ENCODE measurements at regions not wholly inside any gene's neighbourhood (a gene's known extent, or its start where the extent isn't known, plus 50 kb on each side); places are given as distances from the start of the nearest gene placed in this dataset.

DNA sequence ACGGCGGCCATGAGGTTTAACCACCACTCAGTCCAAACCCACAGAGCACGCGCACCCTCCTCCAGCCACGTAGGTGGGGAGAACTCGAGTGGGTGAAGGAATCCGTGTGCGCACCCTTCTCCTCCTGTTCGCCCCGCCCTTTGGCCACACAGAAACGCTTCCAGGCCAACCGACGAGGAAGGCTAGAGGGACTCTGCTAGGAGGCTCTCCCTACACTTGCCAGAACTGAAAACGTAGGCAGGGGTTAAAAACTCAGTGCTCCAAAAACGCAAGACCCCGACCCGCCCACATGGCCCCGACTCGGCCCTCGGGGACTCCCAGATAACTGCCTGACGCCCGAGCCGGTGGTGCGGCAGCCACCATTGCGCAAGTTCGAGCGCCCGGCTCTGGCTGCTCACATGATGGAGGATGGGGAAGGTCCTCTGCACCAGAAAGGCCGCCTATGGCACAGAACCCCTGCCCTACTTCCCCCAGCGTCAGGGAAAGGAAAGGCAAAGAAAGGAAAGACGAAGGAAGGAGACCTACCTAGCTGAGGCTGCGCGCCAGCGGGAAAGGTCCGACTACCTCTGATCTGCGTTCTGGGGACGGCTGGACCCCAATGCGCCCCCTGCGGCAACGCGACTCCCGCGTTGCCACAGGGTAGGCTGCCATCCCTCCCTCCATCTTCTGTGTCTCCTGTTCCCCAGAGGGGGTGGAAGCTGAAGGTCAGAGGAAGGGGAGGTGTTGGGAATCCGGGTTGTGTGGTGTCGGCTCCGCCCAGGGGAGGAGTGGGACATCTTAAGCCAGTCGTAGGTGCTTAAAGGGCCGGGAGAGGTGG is 201.9 kb upstream of the AGTR2 start (continued):
- TF ChIP-seq CREB1 (CRISPR knock-in tag; IDR thresholded peaks at IDR 0.05) (no peak), SP1 (CRISPR knock-in tag; conservative IDR thresholded peaks at IDR 0.05) (peak; percentile 21; the same call in 1 of the 2 replicates), ZNF219 (CRISPR knock-in tag; IDR thresholded peaks at IDR 0.05; ENCODE audit: borderline replicate concordance) (no peak), NR3C1 (CRISPR knock-in tag; conservative IDR thresholded peaks at IDR 0.05; ENCODE audit: low read depth) (no peak), NFATC4 (CRISPR knock-in tag; IDR thresholded peaks at IDR 0.05) (no peak), ZNF138 (CRISPR knock-in tag; conservative IDR thresholded peaks at IDR 0.05) (no peak), CREM (CRISPR knock-in tag; IDR thresholded peaks at IDR 0.05) (no peak), JUN (CRISPR knock-in tag; IDR thresholded peaks at IDR 0.05) (peak; percentile 15; the same call in 1 of the 2 replicates), IRF2 (CRISPR knock-in tag; IDR thresholded peaks at IDR 0.05; ENCODE audit: borderline replicate concordance, low read depth) (no peak), EMX1 (CRISPR knock-in tag; IDR thresholded peaks at IDR 0.05) (no peak), MXD4 (CRISPR knock-in tag; IDR thresholded peaks at IDR 0.05; ENCODE audit: borderline replicate concordance) (no peak), GTF2I (CRISPR knock-in tag; conservative IDR thresholded peaks at IDR 0.05) (no peak), FOXJ3 (CRISPR knock-in tag; IDR thresholded peaks at IDR 0.05; ENCODE audit: borderline replicate concordance) (no peak), SOX15 (CRISPR knock-in tag; IDR thresholded peaks at IDR 0.05) (no peak), RORB (CRISPR knock-in tag; IDR thresholded peaks at IDR 0.05) (no peak), MYBL2 (CRISPR knock-in tag; IDR thresholded peaks at IDR 0.05) (no peak), TEAD1 (CRISPR knock-in tag; IDR thresholded peaks at IDR 0.05) (no peak; the same call in 1 of the 2 replicates)
- TF ChIP-seq, protein P1, sequence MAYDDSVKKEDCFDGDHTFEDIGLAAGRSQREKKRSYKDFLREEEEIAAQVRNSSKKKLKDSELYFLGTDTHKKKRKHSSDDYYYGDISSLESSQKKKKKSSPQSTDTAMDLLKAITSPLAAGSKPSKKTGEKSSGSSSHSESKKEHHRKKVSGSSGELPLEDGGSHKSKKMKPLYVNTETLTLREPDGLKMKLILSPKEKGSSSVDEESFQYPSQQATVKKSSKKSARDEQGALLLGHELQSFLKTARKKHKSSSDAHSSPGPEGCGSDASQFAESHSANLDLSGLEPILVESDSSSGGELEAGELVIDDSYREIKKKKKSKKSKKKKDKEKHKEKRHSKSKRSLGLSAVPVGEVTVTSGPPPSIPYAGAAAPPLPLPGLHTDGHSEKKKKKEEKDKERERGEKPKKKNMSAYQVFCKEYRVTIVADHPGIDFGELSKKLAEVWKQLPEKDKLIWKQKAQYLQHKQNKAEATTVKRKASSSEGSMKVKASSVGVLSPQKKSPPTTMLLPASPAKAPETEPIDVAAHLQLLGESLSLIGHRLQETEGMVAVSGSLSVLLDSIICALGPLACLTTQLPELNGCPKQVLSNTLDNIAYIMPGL (CRISPR knock-in tag; IDR thresholded peaks at IDR 0.05): peak; percentile 59; the same call in 1 of the 2 replicates
- TF ChIP-seq, protein P2, sequence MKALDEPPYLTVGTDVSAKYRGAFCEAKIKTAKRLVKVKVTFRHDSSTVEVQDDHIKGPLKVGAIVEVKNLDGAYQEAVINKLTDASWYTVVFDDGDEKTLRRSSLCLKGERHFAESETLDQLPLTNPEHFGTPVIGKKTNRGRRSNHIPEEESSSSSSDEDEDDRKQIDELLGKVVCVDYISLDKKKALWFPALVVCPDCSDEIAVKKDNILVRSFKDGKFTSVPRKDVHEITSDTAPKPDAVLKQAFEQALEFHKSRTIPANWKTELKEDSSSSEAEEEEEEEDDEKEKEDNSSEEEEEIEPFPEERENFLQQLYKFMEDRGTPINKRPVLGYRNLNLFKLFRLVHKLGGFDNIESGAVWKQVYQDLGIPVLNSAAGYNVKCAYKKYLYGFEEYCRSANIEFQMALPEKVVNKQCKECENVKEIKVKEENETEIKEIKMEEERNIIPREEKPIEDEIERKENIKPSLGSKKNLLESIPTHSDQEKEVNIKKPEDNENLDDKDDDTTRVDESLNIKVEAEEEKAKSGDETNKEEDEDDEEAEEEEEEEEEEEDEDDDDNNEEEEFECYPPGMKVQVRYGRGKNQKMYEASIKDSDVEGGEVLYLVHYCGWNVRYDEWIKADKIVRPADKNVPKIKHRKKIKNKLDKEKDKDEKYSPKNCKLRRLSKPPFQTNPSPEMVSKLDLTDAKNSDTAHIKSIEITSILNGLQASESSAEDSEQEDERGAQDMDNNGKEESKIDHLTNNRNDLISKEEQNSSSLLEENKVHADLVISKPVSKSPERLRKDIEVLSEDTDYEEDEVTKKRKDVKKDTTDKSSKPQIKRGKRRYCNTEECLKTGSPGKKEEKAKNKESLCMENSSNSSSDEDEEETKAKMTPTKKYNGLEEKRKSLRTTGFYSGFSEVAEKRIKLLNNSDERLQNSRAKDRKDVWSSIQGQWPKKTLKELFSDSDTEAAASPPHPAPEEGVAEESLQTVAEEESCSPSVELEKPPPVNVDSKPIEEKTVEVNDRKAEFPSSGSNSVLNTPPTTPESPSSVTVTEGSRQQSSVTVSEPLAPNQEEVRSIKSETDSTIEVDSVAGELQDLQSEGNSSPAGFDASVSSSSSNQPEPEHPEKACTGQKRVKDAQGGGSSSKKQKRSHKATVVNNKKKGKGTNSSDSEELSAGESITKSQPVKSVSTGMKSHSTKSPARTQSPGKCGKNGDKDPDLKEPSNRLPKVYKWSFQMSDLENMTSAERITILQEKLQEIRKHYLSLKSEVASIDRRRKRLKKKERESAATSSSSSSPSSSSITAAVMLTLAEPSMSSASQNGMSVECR (CRISPR knock-in tag; IDR thresholded peaks at IDR 0.05; ENCODE audit: borderline replicate concordance): no peak
- TF ChIP-seq, protein P3, sequence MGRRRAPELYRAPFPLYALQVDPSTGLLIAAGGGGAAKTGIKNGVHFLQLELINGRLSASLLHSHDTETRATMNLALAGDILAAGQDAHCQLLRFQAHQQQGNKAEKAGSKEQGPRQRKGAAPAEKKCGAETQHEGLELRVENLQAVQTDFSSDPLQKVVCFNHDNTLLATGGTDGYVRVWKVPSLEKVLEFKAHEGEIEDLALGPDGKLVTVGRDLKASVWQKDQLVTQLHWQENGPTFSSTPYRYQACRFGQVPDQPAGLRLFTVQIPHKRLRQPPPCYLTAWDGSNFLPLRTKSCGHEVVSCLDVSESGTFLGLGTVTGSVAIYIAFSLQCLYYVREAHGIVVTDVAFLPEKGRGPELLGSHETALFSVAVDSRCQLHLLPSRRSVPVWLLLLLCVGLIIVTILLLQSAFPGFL (CRISPR knock-in tag; IDR thresholded peaks at IDR 0.05; ENCODE audit: borderline replicate concordance): no peak
- TF ChIP-seq, protein P4, sequence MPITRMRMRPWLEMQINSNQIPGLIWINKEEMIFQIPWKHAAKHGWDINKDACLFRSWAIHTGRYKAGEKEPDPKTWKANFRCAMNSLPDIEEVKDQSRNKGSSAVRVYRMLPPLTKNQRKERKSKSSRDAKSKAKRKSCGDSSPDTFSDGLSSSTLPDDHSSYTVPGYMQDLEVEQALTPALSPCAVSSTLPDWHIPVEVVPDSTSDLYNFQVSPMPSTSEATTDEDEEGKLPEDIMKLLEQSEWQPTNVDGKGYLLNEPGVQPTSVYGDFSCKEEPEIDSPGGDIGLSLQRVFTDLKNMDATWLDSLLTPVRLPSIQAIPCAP (CRISPR knock-in tag; IDR thresholded peaks at IDR 0.05): no peak
- TF ChIP-seq, protein P5, sequence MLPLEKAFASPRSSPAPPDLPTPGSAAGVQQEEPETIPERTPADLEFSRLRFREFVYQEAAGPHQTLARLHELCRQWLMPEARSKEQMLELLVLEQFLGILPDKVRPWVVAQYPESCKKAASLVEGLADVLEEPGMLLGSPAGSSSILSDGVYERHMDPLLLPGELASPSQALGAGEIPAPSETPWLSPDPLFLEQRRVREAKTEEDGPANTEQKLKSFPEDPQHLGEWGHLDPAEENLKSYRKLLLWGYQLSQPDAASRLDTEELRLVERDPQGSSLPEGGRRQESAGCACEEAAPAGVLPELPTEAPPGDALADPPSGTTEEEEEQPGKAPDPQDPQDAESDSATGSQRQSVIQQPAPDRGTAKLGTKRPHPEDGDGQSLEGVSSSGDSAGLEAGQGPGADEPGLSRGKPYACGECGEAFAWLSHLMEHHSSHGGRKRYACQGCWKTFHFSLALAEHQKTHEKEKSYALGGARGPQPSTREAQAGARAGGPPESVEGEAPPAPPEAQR (CRISPR knock-in tag; IDR thresholded peaks at IDR 0.05): no peak
- TF ChIP-seq, protein P6, sequence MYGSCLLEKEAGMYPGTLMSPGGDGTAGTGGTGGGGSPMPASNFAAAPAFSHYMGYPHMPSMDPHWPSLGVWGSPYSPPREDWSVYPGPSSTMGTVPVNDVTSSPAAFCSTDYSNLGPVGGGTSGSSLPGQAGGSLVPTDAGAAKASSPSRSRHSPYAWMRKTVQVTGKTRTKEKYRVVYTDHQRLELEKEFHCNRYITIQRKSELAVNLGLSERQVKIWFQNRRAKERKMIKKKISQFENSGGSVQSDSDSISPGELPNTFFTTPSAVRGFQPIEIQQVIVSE (CRISPR knock-in tag; IDR thresholded peaks at IDR 0.05; ENCODE audit: borderline replicate concordance): no peak
- TF ChIP-seq, protein P7, sequence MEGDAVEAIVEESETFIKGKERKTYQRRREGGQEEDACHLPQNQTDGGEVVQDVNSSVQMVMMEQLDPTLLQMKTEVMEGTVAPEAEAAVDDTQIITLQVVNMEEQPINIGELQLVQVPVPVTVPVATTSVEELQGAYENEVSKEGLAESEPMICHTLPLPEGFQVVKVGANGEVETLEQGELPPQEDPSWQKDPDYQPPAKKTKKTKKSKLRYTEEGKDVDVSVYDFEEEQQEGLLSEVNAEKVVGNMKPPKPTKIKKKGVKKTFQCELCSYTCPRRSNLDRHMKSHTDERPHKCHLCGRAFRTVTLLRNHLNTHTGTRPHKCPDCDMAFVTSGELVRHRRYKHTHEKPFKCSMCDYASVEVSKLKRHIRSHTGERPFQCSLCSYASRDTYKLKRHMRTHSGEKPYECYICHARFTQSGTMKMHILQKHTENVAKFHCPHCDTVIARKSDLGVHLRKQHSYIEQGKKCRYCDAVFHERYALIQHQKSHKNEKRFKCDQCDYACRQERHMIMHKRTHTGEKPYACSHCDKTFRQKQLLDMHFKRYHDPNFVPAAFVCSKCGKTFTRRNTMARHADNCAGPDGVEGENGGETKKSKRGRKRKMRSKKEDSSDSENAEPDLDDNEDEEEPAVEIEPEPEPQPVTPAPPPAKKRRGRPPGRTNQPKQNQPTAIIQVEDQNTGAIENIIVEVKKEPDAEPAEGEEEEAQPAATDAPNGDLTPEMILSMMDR (IDR thresholded peaks at IDR 0.05): no peak
- TF ChIP-seq, protein P8, sequence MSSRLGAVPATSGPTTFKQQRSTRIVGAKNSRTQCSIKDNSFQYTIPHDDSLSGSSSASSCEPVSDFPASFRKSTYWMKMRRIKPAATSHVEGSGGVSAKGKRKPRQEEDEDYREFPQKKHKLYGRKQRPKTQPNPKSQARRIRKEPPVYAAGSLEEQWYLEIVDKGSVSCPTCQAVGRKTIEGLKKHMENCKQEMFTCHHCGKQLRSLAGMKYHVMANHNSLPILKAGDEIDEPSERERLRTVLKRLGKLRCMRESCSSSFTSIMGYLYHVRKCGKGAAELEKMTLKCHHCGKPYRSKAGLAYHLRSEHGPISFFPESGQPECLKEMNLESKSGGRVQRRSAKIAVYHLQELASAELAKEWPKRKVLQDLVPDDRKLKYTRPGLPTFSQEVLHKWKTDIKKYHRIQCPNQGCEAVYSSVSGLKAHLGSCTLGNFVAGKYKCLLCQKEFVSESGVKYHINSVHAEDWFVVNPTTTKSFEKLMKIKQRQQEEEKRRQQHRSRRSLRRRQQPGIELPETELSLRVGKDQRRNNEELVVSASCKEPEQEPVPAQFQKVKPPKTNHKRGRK (CRISPR knock-in tag; IDR thresholded peaks at IDR 0.05; ENCODE audit: borderline replicate concordance): no peak

Data from WTC11 (cell line).